NCI-H187 treated with DMSO at 0.1 percent for 48 hours (cell line): ENCODE measurements at regions not wholly inside any gene's neighbourhood (a gene's known extent, or its start where the extent isn't known, plus 50 kb on each side); places are given as distances from the start of the nearest gene placed in this dataset.

Source experiments
- DNase-seq: peaks from one replicate; lab custom pipeline; 2025; lab: John Stamatoyannopoulos, UW

DNA sequence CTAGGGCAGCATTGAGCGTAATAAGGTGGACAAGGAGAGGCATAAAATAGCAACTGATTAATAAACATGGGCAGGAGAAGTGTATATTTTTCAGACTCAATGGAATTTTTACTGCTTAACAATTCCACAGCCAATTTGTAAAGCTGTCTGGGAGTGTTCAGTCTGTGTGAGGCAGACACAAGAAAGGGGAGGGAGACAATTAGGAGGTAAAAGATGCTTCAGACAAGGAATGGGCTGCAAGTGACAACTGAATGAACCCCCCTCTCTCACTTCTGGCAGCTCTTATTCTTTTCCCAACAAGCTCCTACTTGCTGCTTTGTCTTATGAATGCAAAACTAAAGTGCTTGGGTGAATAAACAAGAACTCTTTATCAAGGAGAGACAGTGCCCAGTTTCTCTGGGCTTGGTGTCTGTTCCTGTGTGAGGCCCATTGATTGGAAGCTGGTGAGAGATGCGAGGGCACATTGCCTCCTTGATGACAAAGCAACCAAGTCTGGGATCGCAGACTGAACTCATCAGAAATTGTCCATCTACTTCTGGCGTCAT lies 575.3 kb downstream of the RNF144B start:
- no peak for DNase-seq

DNA sequence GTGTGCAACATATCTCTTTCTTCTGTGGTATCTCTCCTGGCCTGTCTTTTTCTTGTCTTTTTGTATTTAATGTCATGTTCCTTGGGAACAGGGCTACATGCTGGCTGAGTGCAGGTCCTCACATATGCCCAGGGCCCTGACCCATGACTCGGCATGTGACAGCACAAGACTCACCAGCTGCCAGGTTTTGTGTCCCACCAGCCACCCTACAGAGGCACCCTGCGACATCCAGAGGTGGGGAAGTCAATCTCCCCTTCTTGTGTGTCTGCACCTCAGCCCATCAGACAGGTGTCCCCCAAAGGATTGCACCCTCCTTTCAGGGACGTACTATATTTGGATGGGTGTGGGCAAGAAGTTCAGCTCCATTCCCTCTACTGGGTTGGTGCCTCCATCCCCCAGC lies 576.3 kb downstream of the RNF144B start:
- no peak for DNase-seq

DNA sequence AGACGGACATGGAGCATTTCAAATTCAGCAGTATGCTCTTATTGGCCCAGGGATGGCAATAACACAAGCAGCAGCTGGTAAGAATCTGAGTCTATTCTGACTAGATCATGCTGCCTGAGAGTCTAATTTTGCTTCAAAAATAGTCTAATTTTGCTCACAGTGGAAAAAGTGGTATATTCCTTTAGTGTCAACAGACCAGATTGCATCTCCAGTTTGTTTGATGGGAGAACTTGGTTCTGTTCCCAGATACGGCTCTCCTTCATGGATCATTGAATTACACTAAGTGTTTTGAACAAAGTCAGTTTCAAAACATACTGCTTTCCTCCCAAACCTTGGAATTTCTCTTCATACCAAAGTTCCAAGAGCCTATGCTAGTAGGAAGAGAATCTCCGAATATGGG lies 586.1 kb downstream of the RNF144B start:
- no peak for DNase-seq

DNA sequence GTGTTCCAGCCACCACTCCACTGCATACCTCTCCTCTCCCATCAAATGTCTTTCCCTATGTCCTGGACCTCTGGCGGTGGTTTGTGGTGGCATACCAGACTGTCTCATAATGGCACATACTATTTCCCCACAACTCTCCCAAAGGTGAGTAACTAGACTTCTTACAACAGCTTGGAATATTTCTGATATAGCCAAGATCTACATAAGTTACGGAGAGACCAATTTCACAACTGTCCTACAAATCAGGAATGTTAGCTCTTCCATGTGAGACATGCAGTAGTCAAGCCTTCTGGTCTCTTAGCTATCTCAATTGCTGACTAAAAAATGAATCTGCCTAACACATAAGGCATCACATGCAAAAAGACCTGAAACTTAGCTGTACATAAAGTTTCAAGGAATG lies 588.9 kb downstream of the RNF144B start:
- no peak for DNase-seq

DNA sequence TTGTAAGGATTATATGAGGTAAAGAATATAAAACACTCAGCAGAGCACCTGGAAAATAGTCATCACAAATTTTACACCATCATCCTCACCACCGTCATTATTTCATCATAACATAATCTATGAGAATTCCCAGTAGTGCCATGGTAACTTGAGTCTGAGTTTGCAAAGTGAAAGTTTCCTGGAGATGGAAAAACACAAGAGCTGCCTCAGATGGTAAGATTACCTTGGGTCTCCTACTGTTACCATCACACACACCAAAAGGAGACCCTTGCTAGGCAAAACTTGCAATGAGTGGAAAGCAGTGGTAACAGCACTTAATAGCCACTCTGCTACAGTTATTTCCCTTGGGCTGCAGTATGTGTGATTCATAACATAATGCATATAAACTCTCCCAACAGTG lies 589.8 kb downstream of the RNF144B start:
- no peak for DNase-seq

DNA sequence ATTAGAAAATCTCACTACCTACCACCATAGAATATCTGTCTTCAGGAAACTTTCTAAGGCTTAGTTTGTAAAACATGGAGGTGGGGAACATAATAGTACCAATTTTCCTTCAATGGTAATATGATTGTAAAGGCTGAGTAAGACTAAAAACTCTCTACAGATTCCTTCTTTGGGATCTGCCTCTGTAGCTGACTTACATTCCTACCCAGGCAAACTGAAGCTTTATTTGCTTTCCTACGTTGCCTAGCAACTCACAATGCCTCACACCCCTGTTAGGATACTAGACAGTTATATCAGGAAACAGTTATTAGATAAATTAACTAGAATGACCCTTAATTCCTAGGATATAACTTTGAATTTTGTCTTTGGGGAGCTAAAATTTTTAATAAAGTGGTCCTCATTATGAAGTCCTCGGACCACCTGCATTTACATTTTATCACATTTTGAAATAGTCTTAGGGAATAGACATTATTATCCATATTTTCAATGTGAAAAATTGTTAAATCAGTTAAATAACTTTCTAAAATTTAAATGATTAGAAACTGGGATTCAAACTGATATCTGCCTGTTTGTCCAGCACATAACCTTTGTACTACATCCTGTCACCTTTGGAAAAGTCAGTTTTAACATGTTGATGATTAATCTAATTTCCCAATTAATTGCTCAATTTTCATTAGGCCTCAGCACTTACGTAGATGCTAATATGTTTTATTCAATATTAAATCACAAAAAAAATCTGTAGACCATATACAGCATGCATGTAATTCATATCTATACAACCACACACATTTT lies 591.4 kb downstream of the RNF144B start:
- DNase-seq, result no peak

DNA sequence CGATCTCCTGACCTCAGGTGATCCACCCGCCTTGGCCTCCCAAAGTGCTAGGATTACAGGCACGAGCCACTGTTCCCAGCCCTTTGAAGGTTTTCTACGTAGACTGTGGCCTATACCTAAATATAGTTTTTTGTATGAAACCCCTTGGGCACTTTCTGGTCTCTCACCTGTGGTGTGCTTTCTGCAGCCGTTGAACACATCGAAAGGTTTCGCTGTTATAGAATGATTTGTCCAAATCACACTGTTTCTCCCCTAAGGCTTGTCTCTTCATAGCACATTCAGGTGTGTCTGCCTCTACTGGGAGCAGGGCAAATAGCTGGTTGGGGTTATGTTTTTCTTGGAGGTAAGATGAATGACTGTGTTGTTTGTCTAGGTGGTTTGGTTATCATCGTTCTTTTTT lies 597.9 kb downstream of the RNF144B start:
- DNase-seq, result no peak

DNA sequence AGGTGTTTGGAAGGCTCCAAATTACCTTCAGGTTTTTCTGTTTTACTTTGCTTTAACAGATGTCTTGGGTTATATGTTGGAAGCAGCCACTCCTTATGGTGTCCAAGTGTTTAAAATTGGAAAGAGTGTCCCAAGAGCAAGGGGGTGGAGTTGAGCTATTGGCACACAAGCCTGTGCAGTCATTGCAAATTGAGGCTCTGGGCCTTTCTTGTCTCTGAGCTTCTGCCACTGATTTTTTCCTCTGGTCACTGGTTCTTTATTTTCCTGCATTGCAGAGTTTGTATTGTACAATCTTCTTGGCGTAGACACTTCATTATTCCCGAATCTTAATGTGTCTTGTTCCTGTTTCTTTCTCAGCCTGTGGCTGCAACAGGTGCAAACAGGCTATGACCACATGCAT lies 598.8 kb downstream of the RNF144B start:
- no peak for DNase-seq

DNA sequence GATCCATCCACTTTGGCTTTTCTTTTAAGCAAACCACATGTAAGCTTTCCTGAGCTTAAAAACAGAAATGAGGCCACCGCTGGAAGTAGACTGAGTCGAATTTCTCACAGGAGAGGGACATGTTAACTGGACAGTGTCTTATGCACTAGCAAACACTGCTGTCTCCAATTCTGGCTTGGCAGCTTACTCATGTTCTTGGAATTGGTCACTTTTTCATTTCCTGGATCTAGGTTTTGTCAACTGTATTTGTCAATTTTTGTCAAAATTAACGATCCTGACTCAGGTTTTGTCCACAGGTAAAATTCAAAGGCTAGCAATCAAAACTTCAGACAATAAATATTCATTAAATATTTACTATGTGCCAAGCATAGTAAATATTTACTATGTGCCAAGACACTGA lies 601.5 kb downstream of the RNF144B start:
- no peak for DNase-seq

DNA sequence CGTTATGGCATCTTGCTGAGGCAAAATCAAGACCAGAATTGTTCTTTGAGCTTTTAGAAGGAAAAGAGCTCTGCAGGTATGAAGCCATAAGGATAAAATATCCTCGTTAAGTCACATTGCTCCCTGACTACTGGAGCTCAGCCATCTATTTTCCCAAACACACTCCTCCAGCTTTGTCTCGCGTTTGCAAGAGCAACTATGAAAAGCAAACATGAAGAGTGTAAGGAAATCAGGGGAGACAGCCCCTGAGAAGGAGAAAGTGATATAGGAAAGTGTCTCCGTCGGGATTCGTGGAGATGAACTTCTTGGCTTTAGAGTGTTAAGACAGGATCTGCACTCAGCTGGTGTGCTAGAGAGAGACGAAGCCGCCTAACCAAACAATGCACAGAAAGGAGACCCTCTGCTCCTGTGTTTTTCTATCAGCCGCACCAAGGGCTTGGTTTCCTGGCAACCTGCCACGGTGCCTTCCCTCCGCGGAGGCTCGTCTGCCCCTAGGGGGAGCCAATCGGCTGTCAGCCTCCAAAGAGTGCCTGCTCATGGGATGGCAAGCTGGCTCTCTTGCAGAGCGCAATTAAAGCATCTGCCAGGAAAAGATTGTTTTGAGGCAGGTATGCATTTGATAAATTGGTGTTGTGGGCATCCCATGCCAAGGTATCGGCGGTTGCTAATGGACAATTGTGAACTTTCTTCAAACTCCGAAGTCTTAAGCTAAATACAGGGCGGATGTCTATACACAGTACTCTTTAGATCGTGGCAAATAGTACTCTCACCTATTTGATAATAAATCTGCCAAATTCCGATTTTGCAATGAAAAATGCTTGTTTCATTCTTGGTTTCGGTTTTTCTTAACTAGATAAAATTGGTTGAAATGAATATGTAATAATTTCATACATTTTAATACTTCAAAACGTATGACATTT lies 603.2 kb downstream of the RNF144B start:
- no peak for DNase-seq

DNA sequence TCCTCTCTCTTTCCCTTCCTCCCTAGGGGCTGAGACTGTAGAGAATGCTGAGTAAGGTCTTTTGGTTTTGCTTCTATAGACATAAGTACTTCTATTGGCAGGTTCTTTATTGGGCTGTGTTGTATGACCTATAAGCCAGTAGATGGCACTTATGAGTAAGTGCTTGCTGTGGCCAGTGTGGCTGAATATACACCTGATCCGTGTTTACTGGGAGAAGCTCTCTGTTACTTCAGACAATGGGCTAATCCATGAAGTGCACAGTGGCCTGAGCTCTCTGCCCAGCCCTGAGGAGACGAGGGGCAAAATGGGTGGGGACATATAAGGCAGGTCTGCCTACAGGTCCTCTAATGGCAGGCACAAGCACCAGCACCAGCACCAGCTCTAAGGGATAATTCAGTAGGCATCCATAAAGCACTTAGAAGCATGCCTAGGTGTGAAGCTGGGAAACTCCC lies 610.3 kb downstream of the RNF144B start:
- DNase-seq, result peak; percentile 40

DNA sequence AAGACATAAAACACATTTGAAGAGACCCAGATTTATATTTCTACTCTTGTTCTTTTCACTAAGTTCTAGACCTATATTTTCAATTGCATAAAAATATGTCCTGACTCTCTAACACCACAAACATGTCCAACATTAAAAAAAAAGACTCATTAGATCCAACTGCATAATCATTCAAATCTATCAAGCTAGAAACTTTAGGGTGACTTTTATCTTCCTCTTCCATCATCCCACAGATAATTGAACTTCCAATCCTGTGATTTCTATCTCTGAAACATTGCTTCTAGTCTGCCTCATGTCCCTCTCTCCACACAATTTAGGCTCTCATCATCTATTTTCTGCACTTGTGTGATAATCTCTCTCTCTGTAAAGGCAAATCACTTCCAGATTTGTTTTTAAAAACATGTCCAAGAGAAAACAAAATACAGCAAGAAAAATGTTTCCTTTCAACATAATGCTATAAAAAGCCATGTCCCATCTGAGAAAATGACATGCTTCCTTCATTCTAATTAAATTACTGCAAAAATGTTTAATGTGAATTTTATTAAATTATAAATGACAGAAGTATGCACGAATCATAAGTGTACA lies 615.9 kb downstream of the RNF144B start:
- no peak for DNase-seq

DNA sequence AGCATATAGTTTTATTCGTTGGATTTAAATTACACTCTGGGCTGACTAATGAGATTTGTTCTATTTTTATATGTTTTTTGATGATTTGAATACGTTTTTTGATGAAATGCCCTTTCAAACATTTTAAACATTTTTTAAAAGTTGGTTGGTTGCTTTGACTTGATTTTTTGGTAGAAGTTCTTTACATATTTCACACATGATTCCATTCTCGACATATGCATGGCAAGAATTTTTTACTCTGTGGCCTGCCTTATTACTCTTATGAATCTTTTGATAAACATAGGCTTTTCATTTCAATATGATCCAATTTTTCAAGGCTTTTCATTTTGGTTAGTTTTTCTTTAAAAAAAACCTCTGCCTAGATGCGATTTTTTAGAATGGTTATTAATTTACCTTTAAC lies 617.0 kb downstream of the RNF144B start:
- DNase-seq, result no peak

DNA sequence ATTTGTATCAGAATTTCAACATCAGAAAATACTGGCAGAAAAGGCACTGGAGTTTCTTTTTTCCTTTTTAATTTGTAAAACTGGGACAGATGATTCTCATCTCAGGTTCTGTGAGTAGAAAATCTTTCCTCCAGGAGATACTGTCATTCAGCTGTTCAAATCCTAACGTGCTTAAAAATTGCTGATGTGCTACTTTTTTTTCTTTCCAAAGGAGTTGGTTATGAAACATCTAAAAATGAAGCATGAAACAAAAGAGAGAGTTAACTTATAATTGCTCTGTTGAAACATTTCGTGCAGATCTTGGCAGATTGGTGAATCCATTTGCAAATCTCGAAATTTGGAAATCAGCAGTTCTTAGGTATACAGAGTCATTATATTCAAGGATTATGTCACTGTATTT lies 622.6 kb downstream of the RNF144B start:
- DNase-seq, result no peak

DNA sequence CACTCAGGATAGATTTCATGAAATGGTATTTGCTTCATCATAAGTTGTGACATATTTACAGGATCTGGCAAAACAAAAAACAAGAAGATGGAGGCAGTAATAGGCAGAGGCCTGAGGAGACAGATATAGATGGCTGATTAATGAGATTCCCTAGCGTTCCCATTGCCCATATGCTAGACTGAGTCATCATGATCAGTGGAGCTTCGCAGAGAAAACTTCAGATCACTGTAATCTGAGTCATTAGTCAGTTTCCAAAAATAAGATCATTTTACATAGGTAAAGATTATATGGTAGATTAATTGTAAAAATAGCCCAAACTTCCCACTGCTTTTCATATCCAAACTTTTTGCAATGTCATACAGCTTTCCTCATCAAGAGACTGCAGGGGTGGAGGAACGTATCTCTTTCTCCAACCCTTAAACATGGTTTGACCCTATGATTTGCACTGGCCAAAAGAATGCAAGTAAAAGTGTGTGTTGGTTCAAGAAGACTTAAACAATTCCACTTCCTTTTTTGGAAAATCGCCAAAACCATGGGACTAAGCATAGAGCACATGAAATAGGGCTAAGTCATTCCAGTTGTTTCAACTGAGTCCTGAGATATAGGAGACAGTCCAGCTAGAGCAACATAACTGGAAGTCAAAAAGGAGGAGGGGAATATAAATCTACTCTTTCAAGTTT lies 626.0 kb downstream of the RNF144B start:
- DNase-seq, result no peak

DNA sequence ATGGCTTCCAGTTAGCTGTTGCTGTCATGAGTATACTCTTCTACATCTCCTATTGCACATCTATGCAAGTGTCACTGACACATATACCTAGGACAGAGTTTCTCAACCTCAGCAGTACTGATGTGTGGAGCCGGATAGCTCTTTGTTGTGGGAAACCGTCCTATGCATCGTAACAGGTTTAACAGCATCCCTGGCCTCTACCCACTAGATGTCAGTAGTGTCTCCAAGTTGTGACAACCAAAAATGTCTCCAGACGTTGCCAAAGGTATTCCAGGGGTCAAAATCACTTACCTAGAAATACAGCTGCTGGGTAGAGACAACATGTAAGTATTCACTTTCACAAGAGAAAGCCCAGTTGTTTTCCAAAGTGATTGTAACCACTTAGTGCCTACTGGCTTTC lies 637.6 kb downstream of the RNF144B start:
- peak; percentile 25 for DNase-seq

DNA sequence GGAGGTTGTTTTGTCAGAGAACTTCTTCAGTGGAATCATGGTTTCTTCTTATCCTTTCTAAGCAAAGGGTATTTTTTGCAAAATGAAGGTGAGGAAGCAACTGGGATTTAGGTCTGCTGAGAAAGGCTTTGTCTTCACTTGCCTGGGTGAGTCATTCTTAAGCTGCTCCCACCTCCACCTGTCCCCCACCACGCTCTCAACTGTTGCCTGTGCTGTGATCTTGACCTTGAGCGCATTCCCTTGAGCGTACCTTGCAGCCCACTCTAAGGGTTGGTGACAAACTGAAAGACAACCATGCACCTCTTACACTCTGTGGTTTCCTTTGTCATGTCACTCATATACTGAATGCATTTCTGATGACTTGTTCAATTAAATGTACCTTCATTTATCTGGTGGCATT lies 641.1 kb downstream of the RNF144B start:
- DNase-seq, result no peak

DNA sequence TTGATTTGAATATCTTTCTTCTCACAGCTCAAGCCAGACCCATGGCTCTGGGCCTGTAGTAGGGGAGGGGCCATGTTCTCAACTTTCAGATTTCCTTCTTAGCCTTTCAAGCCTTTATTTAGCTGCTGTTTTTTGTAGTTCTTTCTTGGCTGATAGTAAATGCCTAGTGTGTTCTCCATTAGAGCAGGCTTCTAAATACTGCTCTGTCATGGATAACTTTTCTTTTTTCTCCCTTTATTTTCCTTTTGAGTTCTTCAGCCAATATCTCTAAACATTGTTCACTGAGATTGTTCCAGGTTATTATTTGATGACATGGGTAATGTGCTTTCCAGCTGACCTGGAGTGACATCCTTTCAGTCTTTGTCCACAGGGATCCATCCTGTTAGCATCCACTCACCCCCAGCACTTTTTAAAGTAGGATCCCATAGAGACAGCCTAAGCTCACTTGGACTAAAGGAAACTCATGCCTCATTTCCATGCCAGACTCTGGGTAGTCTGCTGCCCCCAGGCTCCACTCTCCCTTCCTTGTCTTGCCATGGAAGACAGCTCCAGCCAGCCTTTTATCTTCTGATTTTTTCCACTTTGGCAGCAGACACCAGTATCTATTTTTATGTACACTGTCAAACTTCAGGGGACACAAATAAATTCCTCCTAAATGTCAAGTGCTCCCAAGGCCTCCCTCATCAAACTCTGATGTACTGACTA lies 645.6 kb downstream of the RNF144B start:
- DNase-seq, result no peak

DNA sequence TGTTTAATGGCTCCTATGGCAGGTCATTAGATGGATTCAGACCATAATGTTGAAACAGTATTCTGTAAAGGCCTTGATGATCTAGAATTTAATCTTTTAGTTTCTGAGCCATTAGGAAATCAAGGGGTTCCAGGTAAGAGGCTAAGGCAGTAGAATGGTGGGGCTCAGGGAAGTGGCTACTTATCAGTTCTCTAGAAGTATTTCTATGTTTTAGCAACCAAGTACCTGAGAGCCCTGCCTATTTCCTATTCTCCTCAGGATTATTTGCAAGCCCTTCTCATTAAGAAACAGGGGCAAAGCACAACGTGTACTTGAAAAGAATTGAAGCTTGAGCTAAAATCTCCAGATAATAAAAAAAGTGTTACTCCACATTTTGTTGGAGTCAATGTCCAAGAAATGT lies 646.5 kb downstream of the RNF144B start:
- no peak for DNase-seq

DNA sequence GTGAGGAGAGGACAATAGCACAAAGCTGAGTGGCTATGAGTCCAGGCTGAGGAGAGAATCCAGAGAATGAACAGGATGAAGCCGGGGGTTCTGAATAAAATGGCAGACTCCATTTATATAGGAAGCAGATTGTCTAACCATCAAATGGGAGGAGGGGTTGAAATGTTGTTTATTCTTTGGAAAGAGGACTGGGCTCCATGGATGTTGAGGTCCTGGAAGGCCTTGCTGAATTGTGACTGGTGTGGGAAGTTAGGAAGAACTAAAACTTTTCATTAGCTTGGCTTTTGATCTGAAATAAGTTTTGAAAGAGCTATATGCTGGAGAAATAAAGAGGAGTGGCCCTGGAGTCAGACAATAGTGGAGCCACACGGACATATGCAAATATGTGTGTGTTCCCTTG lies 647.8 kb downstream of the RNF144B start:
- no peak for DNase-seq

DNA sequence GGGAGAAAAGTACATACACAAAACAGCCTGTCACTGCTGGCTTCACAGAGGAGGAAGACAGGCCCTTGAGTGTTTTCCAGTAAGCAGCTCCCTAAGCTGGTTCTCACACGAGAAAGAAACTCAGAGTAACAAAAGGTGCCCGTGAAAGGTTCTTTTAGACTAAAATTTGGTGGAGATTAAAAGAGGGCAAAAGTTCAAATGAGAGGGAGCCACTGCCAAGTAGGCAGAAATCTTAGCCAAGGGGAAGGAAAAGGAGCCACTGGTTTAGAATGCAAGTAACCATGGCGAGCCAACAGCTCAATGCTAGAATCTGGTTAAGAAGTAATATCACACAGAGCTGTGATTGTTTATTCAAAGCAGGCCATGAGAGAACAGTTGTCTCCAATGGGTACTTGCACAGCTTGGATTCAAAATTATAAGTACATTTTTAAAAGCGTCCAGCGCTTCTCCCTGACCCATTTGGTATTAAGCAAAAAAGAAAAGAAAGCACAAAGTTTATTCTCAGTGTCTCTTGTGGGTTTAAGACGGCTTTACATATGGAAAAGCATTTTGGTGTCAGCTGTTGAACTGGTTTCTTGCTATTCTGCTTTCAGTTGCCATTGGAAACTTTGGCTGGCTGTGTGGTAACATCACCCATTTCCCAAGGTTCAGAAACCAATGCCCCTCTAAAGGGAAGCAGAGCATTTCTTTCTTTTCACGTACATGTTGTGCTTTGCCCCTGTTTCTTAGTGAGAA lies 648.5 kb downstream of the RNF144B start:
- no peak for DNase-seq
